GM18517 (cell line): ENCODE measurements at regions not wholly inside any gene's neighbourhood (a gene's known extent, or its start where the extent isn't known, plus 50 kb on each side); places are given as distances from the start of the nearest gene placed in this dataset.

Source experiments
- ATAC-seq: cut with Tn5 transposase; IDR thresholded peaks from one replicate; pipeline ENCODE4 v1.9.1; 2021; ENCODE audit warnings: mild to moderate bottlenecking, moderate library complexity; ENCODE audit not compliant: unreplicated experiment

- ATAC-seq: no peak
These were observed 249.0 kb upstream of the VCX3A start for GRCh38 chrX:6783912-6784311.

- no peak for ATAC-seq
These were observed 247.9 kb upstream of the VCX3A start for GRCh38 chrX:6782831-6783230.

- no peak for ATAC-seq
These were observed 243.9 kb upstream of the VCX3A start for GRCh38 chrX:6778544-6779503.

- ATAC-seq: peak; percentile 96
These were observed 242.5 kb upstream of the VCX3A start for GRCh38 chrX:6777238-6778002.

GRCh38 chrX:6770936-6771335, 236.0 kb upstream of the VCX3A start:
- ATAC-seq: no peak

GRCh38 chrX:6768881-6769280, 234.0 kb upstream of the VCX3A start:
- no peak for ATAC-seq

- no peak for ATAC-seq
These were observed 226.3 kb upstream of the VCX3A start for GRCh38 chrX:6761251-6761650.

- ATAC-seq: no peak
These were observed 224.9 kb upstream of the VCX3A start for GRCh38 chrX:6759655-6760375.

GRCh38 chrX:6758234-6758633, 223.3 kb upstream of the VCX3A start:
- no peak for ATAC-seq

GRCh38 chrX:6757631-6758030, 222.7 kb upstream of the VCX3A start:
- ATAC-seq: no peak

GRCh38 chrX:6748595-6748994, 213.7 kb upstream of the VCX3A start:
- ATAC-seq: peak; percentile 67

- ATAC-seq: peak; percentile 99
These were observed 203.9 kb upstream of the VCX3A start for GRCh38 chrX:6738518-6739470.

- ATAC-seq: no peak
These were observed 200.1 kb upstream of the VCX3A start for GRCh38 chrX:6734844-6735634.

GRCh38 chrX:6732101-6732500, 197.2 kb upstream of the VCX3A start:
- ATAC-seq: peak; percentile 58

GRCh38 chrX:6729626-6730025, 194.7 kb upstream of the VCX3A start:
- no peak for ATAC-seq

- ATAC-seq: no peak
These were observed 183.8 kb upstream of the VCX3A start for GRCh38 chrX:6718766-6719165.

GRCh38 chrX:6708676-6709380, 173.9 kb upstream of the VCX3A start:
- ATAC-seq: no peak

- ATAC-seq: no peak
These were observed 173.1 kb upstream of the VCX3A start for GRCh38 chrX:6708041-6708440.

GRCh38 chrX:6707497-6707896, 172.6 kb upstream of the VCX3A start:
- ATAC-seq: no peak
